Neural cell (in vitro differentiated cells): ENCODE measurements at regions not wholly inside any gene's neighbourhood (a gene's known extent, or its start where the extent isn't known, plus 50 kb on each side); places are given as distances from the start of the nearest gene placed in this dataset.

Source experiments
- EP300 ChIP-seq: fragments of 450-650 bp; conservative IDR thresholded peaks from 2 replicates; pipeline ENCODE4 v1.6.1; 2014; ENCODE audit warnings: antibody characterized with exemption, mild to moderate bottlenecking, moderate library complexity; ENCODE audit not compliant: poor library complexity, severe bottlenecking
- EZH2 ChIP-seq: fragments of 200-600, 300-800 bp; shearing (Covaris generic), sonication (generic); IDR thresholded peaks from 2 replicates; pipeline ENCODE4 v1.6.1; 2014; ENCODE audit warnings: antibody characterized with exemption, low read length, borderline replicate concordance, mild to moderate bottlenecking; ENCODE audit not compliant: insufficient read depth, poor library complexity, severe bottlenecking
- RAD21 ChIP-seq: fragments of 450-650 bp; conservative IDR thresholded peaks from 2 replicates; pipeline ENCODE4 v1.6.1; 2014; ENCODE audit warnings: antibody characterized with exemption, mild to moderate bottlenecking, moderate library complexity
- TF ChIP-seq, protein P1 (sequence below): fragments of 450-650 bp; IDR thresholded peaks from 2 replicates; pipeline ENCODE4 v1.5.1; 2014; ENCODE audit warnings: antibody characterized with exemption, mild to moderate bottlenecking, moderate library complexity; ENCODE audit not compliant: poor library complexity, severe bottlenecking

DNA sequence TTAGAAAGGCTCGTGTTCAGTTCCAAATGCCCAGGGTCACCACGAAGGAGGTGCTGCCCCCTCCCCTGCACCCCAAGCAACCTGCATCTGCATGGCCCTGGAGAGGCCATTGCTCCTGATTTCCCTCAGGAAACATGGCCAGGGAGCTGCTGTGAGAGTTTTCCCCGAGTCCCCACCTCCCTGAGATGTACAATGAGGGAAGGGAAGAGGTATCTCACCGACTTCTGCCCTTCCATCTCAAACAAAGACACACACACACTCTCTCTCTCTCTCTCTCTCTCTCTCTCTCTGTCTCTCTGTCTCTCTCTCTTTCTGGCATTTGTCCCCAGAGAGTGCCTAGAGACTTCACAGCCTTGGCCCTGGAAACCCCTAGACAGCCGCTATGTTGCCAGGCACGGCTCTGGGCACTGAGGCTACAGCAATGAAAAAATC is 120.4 kb downstream of the MRPL14 start:
- TF ChIP-seq EZH2, result no peak
- TF ChIP-seq, protein P1, sequence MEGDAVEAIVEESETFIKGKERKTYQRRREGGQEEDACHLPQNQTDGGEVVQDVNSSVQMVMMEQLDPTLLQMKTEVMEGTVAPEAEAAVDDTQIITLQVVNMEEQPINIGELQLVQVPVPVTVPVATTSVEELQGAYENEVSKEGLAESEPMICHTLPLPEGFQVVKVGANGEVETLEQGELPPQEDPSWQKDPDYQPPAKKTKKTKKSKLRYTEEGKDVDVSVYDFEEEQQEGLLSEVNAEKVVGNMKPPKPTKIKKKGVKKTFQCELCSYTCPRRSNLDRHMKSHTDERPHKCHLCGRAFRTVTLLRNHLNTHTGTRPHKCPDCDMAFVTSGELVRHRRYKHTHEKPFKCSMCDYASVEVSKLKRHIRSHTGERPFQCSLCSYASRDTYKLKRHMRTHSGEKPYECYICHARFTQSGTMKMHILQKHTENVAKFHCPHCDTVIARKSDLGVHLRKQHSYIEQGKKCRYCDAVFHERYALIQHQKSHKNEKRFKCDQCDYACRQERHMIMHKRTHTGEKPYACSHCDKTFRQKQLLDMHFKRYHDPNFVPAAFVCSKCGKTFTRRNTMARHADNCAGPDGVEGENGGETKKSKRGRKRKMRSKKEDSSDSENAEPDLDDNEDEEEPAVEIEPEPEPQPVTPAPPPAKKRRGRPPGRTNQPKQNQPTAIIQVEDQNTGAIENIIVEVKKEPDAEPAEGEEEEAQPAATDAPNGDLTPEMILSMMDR, result no peak
- TF ChIP-seq EP300, result no peak
- TF ChIP-seq RAD21, result no peak
